ENCODE measurements at regions not wholly inside any gene's neighbourhood (a gene's known extent, or its start where the extent isn't known, plus 50 kb on each side); places are given as distances from the start of the nearest gene placed in this dataset.
"Not testable (repeated sequence)": the region's sequence is repeated elsewhere in the genome, so short reads cannot be mapped to it uniquely, and the experiment has no call there.

GRCh38 chr3:87898971-87899370, 159.8 kb downstream of the CGGBP1 start:
- intact Hi-C loops (cut with micrococcal nuclease) = no loop called here

DNA sequence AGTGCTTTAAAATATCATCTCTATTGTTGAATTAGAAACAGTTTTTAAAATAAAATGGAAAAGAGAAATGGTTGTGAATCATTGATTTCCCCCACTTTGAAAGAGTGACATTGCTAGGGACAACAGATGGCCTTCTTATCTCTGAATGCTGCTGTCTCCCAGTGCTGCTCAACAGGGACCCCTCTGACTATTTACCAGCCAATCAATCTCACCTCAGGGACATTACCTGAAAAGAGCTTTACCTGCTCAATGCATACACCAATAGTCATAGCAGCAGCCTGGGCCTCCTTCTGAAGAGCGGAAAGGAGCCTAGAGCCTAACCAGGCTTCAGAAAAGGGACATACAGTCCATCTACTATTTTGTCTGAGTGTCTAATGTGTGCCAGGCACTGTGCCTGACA, 162.8 kb downstream of the CGGBP1 start:
- intact Hi-C loops (cut with micrococcal nuclease) = no loop called here

DNA sequence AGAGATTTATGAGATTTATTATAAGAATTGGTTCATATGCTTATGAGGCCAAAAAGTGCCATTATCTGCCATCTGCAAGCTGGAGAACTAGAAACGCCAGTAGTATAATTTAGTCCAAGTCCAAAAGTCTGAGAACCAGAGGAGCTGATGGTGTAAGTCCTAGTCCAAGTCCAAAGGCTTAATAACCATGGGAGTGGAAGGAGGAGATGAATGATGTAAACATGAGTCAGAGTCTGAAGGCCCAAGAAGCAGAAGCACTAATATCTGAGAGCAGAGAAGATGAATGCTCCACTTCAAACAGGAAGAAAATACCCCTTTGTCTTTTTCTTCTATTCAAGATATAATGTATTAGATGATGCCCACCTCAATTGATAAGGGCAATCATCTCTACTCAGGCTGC, 185.7 kb downstream of the CGGBP1 start:
- intact Hi-C loops (cut with micrococcal nuclease) = no loop called here

- intact Hi-C loops (cut with micrococcal nuclease) = no loop called here
Observed at GRCh38 chr3:87867001-87867400, 191.8 kb downstream of the CGGBP1 start.

DNA sequence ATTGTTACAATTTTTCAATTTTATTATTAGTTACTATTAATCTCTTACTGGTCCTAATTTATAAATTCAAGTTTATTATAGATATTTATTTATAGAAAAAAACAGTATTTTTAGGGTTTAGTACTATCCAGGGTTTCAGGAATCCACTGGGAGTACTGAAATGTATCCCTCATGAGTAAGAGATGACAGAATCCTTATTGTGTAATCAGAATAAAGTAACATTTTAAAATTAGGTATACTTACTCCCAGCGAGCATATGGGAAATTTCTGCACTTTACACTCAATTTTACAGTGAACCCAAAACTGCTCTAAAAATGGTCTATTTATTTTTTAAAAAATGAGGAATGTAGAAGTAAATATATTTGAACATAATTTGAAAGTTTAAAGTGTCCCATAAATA, 202.7 kb downstream of the CGGBP1 start:
- intact Hi-C loops (cut with micrococcal nuclease) = no loop called here

GRCh38 chr3:87855616-87856015, 203.2 kb downstream of the CGGBP1 start:
- intact Hi-C loops (cut with micrococcal nuclease) = no loop called here

GRCh38 chr3:87855211-87855610, 203.6 kb downstream of the CGGBP1 start:
- intact Hi-C loops (cut with micrococcal nuclease) = no loop called here

GRCh38 chr3:87848003-87848402, 210.8 kb downstream of the CGGBP1 start:
- intact Hi-C loops (cut with micrococcal nuclease) = no loop called here

- intact Hi-C loops (cut with micrococcal nuclease) = no loop called here
Observed at GRCh38 chr3:87837076-87837475, 221.7 kb downstream of the CGGBP1 start.

DNA sequence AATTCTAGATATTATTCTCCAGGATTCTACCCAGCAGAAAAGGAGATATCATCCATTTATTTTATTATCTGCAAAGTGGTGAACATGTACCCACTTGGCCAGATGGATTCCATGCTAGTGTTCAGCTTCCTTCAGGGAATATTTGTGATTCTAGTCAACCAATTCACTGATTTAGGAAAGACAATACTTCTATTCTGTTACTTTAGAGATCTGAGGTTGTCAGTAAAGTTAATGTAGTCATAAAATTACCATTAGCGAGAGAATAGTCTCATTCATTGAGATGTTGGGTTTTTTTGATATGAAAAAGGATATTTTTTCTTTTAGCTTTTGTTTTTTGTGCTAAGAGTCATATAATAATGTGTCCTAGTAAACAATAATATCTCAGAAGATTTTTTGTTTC, 222.8 kb downstream of the CGGBP1 start:
- intact Hi-C loops (cut with micrococcal nuclease) = no loop called here

DNA sequence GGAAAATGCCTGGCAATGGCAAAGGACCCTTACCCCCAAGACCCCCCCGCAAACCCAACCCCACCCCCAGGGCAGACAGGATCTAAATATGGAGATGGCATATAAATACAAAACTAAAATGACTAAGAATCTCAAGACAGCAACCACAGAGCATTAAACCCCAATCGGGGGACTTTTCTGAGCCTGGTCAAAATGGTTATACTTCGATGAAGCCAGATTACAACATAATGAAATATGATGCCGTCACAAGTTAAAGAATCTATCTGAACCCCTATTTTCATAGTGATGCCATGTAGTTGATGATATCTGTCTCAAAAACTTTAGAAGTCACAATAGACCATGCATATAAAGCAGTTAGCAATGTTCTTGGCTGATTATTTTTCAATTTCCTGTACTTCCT, 223.6 kb downstream of the CGGBP1 start:
- intact Hi-C loops (cut with micrococcal nuclease) = no loop called here

GRCh38 chr3:87834327-87834726, 224.5 kb downstream of the CGGBP1 start:
- intact Hi-C loops (cut with micrococcal nuclease) = no loop called here

DNA sequence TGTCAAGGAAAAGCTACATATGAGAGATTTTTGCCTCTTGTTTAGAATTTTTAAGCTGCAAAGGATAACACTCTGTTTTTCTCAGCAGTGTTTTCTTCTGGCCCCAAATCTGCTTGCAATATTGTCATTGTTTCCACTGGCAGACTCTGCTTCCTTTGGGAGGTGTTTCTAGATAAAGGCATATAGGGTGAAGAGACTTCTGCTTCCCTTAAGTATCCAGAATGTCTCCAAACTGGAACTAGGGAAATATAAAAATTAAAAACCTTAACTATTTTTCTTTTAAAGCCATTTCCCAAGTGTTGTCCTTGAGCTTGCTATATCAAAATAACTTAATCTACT, 225.8 kb downstream of the CGGBP1 start:
- intact Hi-C loops (cut with micrococcal nuclease) = no loop called here

DNA sequence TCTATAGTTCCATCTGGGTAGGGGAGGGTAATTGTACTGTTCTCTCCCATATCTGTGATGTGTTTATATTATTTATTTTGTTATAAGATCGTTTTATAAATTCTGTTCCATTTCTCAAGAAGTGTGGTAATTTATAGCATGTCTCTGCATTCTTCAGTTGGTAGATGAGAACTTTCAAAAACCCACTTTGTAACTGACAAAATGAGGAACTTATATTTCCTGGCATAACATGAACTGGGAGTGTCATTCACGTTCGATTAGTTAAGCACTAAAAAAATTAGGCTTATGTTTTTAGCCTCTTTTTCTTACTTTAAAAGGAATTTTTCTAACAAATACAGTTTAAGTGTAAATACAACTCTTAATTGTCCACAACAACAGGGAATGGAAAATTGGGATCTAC, 230.8 kb downstream of the CGGBP1 start:
- intact Hi-C loops (cut with micrococcal nuclease) = no loop called here

DNA sequence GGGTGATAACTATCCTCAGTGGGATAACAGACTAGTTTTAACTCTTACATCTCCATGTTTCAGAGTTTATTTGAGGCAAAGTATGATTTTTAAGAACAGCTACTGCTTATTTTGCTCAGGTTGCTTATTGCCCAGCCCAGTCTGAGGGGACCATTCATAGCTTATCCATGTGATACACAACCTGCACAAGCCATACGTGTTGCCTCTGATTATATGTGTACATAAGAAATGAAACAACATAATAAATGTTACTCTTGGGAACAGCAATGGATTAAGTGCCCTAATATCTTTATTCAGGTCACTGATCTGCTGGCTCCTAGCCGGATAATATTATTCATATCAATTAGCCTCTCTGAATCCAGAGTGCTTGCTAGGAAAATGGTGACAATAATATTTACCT, 236.2 kb downstream of the CGGBP1 start:
- intact Hi-C loops (cut with micrococcal nuclease) = no loop called here

GRCh38 chr3:87813503-87813902, 245.3 kb downstream of the CGGBP1 start:
- intact Hi-C loops (cut with micrococcal nuclease) = not testable (repeated sequence)

DNA sequence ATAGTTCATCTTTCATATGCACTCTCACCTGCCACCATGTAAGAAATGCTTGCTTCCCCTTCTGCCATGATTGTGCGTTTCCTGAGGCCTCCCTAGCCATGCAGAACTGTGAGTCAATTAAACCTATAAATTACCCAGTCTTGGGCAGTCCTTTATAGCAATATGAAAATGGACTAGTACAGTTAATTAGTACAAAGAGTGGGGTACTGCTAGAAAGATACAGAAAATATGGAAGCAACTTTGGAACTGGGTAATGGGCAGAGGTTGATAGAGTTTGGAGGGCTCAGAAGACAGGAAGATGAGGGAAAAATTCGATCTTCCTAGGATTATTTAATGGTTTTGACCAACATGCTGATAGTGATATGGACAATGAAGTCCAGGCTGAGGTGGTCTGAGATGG, 246.9 kb downstream of the CGGBP1 start:
- intact Hi-C loops (cut with micrococcal nuclease) = no loop called here

DNA sequence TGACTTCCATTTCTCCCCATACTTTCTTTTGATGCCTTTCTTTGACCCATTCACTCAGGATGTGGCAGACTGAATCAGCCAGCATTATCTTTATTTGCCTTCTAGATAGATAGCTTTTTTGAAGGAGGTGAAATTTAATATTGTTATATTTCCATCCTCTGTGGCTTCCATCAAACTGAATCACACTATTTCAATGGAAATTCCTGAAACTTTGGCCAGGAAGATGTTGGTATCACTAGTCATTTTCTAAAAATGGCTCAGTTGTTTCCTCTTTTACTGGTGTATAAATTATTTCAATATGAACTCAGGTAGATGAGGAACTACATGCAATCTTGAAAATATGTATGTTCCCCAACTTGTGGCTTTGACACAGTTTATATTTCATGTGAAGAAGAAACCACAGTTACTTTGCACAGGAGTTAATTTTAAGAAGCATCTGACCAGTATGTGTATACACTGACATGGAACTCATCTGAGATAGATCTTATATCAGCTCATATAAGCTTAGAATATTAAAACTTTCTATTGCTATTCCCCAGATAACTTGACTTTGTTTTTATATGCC, 248.3 kb downstream of the CGGBP1 start:
- intact Hi-C loops (cut with micrococcal nuclease) = no loop called here

DNA sequence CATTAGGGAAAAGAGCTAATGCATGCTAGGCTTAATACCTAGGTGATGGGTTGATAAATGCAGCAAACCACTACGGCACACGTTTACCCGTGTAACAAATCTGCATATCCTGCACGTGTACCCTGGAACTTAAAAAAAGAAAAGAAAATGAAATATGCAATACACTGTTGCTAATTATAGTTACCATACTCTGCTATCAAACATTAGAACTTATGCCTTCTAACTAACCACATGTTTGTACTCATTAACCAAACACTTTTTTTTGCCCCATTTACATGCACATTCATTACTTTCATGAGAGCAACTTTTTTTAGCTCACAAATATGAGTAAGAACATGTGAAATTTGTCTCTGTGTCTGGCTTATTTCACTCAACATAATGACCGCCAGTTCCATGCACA, 253.1 kb downstream of the CGGBP1 start:
- intact Hi-C loops (cut with micrococcal nuclease) = no loop called here

GRCh38 chr3:87801409-87801808, 257.4 kb downstream of the CGGBP1 start:
- intact Hi-C loops (cut with micrococcal nuclease) = no loop called here

DNA sequence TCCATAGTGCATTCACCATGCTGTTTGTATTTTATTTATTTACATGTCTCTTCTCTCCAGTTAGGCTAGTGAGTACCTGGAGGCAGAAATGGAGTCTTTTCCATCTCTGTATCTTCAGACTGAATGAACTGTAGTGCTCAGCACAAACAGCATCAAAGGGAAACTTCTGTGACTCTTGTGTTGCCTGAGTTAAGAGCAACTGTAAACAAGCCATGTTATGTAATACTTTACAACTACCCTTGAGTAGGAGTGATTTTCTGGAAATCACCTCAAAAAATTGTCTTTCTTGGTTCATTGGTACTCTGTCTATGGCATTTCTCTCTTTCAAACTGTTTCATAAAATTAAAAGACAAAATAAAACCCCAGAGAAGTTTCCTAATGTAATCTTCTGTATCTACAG, 258.3 kb downstream of the CGGBP1 start:
- intact Hi-C loops (cut with micrococcal nuclease) = no loop called here

DNA sequence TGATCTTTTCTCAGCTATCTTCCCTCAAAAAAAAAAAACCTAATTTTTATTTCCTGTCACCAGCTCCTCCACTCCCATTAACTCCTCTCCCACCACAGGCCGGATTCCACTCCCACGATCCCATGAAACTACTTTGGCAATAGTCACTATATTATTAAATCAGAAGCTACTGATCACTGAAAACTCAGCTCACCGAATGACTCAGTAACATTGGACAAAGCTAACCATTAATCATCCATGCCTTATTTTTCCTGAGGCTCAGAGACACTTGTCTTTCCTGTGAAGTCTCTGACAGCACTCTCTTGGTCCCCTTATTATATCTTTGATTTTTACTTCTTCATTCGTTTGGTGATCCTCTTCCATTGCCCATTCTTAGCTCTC, 260.2 kb downstream of the CGGBP1 start:
- intact Hi-C loops (cut with micrococcal nuclease) = loop anchor here (10.0 kb wide), 1 partner anchor 504 kb away; no protein-coding TSS in a partner anchor

DNA sequence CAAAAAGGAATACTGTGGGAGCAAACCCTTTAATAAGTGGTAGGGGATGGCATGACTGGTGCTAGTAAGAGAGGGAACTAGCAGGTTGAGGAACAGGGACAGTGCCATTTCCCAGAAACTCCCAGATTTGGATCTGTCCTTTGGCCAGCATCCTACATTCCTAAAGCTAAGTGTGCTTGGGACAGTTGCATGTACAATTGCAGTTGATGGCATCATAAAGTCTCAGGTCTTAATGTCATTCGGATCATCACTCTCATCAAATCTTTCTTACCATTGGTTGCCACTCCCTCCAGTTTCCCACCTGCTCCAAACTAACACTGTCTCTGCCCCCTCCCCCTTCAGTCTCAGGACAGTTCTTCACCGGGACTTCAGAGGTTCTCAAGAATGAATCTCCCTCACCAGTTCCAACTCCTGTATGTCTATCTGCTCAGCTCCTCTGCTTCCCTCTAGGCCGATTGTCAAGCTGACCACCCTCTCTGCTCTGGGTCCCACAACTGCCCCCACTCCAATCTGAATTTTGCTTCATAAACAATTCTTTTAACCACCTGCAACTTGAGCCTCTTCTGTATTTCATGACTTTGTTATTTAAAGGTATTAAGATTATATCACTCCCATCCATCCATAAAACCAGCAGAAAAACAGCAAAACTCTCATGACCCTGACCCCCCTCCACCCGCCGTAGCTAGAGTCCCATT, 260.8 kb downstream of the CGGBP1 start:
- intact Hi-C loops (cut with micrococcal nuclease) = loop anchor here (10.0 kb wide), 1 partner anchor 503 kb away; no protein-coding TSS in a partner anchor

- intact Hi-C loops (cut with micrococcal nuclease) = loop anchor here (10.0 kb wide), 1 partner anchor 502 kb away; no protein-coding TSS in a partner anchor
Observed at GRCh38 chr3:87796843-87797185, 262.0 kb downstream of the CGGBP1 start.

All from T-helper 1 cell treated with Interleukin-12 subunit alpha and Interleukin-12 subunit beta and Interleukin-4 antibody, amounts not matched to agents 30 ng/mL and 1 ng/mL, for 36 hours (primary cell).